ENCODE measurements at regions not wholly inside any gene's neighbourhood (a gene's known extent, or its start where the extent isn't known, plus 50 kb on each side); places are given as distances from the start of the nearest gene placed in this dataset.

DNA sequence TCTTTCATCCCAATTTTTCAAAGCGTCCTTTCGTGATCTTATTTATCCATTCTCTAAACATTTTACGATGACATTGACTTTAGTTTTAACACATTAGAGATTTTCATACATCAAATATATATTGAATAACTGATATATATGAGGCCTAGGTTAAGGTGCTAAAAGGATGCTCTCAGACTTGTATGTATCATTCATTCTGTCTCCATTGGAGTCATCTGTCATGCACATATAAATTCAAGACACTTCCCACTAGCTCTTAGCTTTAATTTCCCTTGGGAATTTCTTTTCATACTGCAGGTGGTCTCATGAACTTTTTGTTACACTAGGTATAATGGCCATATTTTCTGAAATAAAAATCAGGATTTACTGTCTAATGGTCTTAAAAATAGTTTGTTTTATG lies 635.8 kb upstream of the C9orf72 start:
- intact Hi-C loops (cut with micrococcal nuclease): no loop called here
- H3K36me3 ChIP-seq (ENCODE audit: insufficient read depth, low read length): no peaks in the 10 kb centered on the region
- no peak for DNase-seq
- peaks cover 0 to 11% (median 2%) of the 10 kb centered on the region in 8 donors for H3K9me3 Mint-ChIP-seq
- CTCF ChIA-PET (ENCODE audit: partially characterized antibody): no interaction called here
- H3K27ac ChIP-seq (ENCODE audit: low read depth, low read length): no peak overlapping the region
- POLR2A ChIA-PET (ENCODE audit: partially characterized antibody): no interaction called here
- H3K4me1 ChIP-seq (ENCODE audit: insufficient read depth, low read length): no peaks in the 10 kb centered on the region
- H3K36me3 Mint-ChIP-seq: no peaks in the 10 kb centered on the region
- H3K27me3 Mint-ChIP-seq: no peaks in the 10 kb centered on the region
- no peaks in the 10 kb centered on the region for H3K4me1 Mint-ChIP-seq
- H3K4me3 Mint-ChIP-seq: no peak overlapping the region
- H3K9me3 ChIP-seq (ENCODE audit: control insufficient read depth in 1 of 2, low read length in 2 of 2): no peaks in the 10 kb centered on the region
- H3K4me3 ChIP-seq (ENCODE audit: low read length in 2 of 2): no peak overlapping the region
- no peaks in the 10 kb centered on the region for H3K27me3 ChIP-seq (ENCODE audit: insufficient read depth, low read length)
- no peak overlapping the region for H3K27ac Mint-ChIP-seq

- Histone ChIP-seq H3K4me3 (ENCODE audit: low read length in 2 of 2) (no peak overlapping the region), H3K4me1 (ENCODE audit: insufficient read depth, low read length) (no peaks in the 10 kb centered on the region), H3K9me3 (ENCODE audit: control insufficient read depth in 1 of 2, low read length in 2 of 2) (no peaks in the 10 kb centered on the region), H3K36me3 (ENCODE audit: insufficient read depth, low read length) (no peaks in the 10 kb centered on the region), H3K27me3 (ENCODE audit: insufficient read depth, low read length) (no peaks in the 10 kb centered on the region), H3K27ac (ENCODE audit: low read depth, low read length) (no peak overlapping the region)
- ChIA-PET CTCF (ENCODE audit: partially characterized antibody) (no interaction called here), POLR2A (ENCODE audit: partially characterized antibody) (no interaction called here)
- Mint-ChIP-seq H3K4me1 (no peaks in the 10 kb centered on the region), H3K27ac (no peak overlapping the region), H3K9me3 (peaks cover 0 to 7% (median 0%) of the 10 kb centered on the region in 8 donors), H3K36me3 (no peaks in the 10 kb centered on the region), H3K27me3 (no peaks in the 10 kb centered on the region), H3K4me3 (no peak overlapping the region)
- intact Hi-C loops (cut with micrococcal nuclease): no loop called here
- DNase-seq: no peak
Observed at GRCh38 chr9:28212979-28213378, 639.7 kb upstream of the C9orf72 start.

GRCh38 chr9:28215536-28216299 lies 642.4 kb upstream of the C9orf72 start:
- H3K27me3 Mint-ChIP-seq: no peaks in the 10 kb centered on the region
- H3K27me3 ChIP-seq (ENCODE audit: insufficient read depth, low read length): no peaks in the 10 kb centered on the region
- H3K27ac Mint-ChIP-seq: no peak overlapping the region
- no peaks in the 10 kb centered on the region for H3K36me3 ChIP-seq (ENCODE audit: insufficient read depth, low read length)
- H3K4me1 Mint-ChIP-seq: no peaks in the 10 kb centered on the region
- H3K4me3 Mint-ChIP-seq: no peak overlapping the region
- H3K9me3 Mint-ChIP-seq: peaks cover 0 to 4% (median 2%) of the 10 kb centered on the region in 8 donors
- POLR2A ChIA-PET (ENCODE audit: partially characterized antibody): no interaction called here
- no peak overlapping the region for H3K4me3 ChIP-seq (ENCODE audit: low read length in 2 of 2)
- CTCF ChIA-PET (ENCODE audit: partially characterized antibody): no interaction called here
- no peaks in the 10 kb centered on the region for H3K36me3 Mint-ChIP-seq
- H3K9me3 ChIP-seq (ENCODE audit: control insufficient read depth in 1 of 2, low read length in 2 of 2): no peaks in the 10 kb centered on the region
- H3K4me1 ChIP-seq (ENCODE audit: insufficient read depth, low read length): no peaks in the 10 kb centered on the region
- DNase-seq: no peak
- intact Hi-C loops (cut with micrococcal nuclease): no loop called here
- H3K27ac ChIP-seq (ENCODE audit: low read depth, low read length): no peak overlapping the region

GRCh38 chr9:28232686-28233085 lies 659.4 kb upstream of the C9orf72 start:
- Histone ChIP-seq H3K9me3 (ENCODE audit: control insufficient read depth in 1 of 2, low read length in 2 of 2) (no peaks in the 10 kb centered on the region), H3K4me1 (ENCODE audit: insufficient read depth, low read length) (no peaks in the 10 kb centered on the region), H3K27ac (ENCODE audit: low read depth, low read length) (no peak overlapping the region), H3K36me3 (ENCODE audit: insufficient read depth, low read length) (no peaks in the 10 kb centered on the region), H3K27me3 (ENCODE audit: insufficient read depth, low read length) (no peaks in the 10 kb centered on the region), H3K4me3 (ENCODE audit: low read length in 2 of 2) (no peak overlapping the region)
- ChIA-PET POLR2A (ENCODE audit: partially characterized antibody) (interaction anchor here (0.5 kb wide), 1 partner anchor 511 kb away, joined by 4 read pairs; no protein-coding TSS in a partner anchor), CTCF (ENCODE audit: partially characterized antibody) (no interaction called here)
- Mint-ChIP-seq H3K9me3 (peaks cover 2 to 13% (median 6%) of the 10 kb centered on the region in 8 donors), H3K4me3 (no peak overlapping the region), H3K27me3 (no peaks in the 10 kb centered on the region), H3K36me3 (no peaks in the 10 kb centered on the region), H3K27ac (no peak overlapping the region), H3K4me1 (no peaks in the 10 kb centered on the region)
- intact Hi-C loops (cut with micrococcal nuclease): no loop called here
- DNase-seq: no peak

DNA sequence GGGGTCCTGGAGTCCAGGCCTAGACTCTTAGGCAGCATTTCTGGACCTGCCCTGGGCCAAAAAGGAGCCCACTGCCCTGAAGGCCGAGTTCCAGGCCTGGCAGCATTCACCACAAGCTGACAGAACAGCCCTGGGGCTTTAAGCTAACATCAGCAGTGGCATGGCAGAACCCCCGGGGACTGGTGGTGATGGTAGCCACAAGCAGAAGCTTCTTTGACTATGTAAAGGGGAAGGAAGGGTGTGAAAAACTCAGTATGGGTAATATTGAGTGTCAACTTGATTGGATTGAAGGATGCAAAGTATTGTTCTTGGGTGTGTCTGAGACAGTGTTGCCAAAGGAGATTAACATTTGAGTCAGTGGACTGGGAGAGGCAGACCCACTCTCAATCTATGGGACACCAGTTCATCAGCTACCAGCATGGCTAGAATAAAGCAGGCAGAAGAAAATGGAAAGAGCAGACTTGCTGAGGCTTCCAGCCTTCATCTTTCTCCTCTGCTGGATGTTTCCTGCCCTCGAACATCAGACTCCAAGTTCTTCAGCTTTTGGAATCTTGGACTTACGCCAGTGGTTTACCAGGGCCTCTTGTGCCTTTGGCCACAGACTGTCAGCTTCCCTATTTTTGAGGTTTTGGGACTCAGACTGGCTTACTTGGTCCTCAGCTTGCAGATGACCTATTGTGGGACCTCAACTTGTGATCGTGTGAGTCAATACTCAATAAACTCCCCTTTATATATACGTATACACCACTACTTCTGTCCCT lies 661.0 kb upstream of the C9orf72 start:
- H3K9me3 Mint-ChIP-seq: peaks cover 4 to 15% (median 6%) of the 10 kb centered on the region in 8 donors

DNA sequence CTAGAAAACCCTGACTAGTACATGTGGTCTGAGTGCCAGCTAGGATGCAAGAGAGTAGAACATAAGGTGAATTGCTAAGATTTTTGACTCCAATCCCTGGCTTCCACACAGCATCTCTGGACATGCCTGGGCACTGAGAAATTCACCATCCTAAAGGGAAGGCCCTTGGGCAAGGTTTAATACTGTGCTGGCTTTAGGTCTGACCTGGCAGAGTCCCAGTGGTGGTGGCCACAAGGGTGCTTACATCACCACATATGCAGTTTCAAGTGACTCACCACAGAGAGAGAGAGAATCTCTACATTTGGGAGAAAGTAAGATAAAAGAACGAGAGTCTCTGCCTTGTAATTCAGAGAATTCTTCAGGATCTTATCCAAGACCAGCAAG lies 661.6 kb upstream of the C9orf72 start:
- H3K27ac Mint-ChIP-seq: no peak overlapping the region
- Histone ChIP-seq H3K4me1 (ENCODE audit: insufficient read depth, low read length) (no peaks in the 10 kb centered on the region), H3K36me3 (ENCODE audit: insufficient read depth, low read length) (no peaks in the 10 kb centered on the region), H3K27me3 (ENCODE audit: insufficient read depth, low read length) (no peaks in the 10 kb centered on the region), H3K4me3 (ENCODE audit: low read length in 2 of 2) (no peak overlapping the region), H3K9me3 (ENCODE audit: control insufficient read depth in 1 of 2, low read length in 2 of 2) (no peaks in the 10 kb centered on the region), H3K27ac (ENCODE audit: low read depth, low read length) (no peak overlapping the region)
- POLR2A ChIA-PET (ENCODE audit: partially characterized antibody): no interaction called here
- no peaks in the 10 kb centered on the region for H3K4me1 Mint-ChIP-seq
- H3K9me3 Mint-ChIP-seq: peaks cover 4 to 15% (median 6%) of the 10 kb centered on the region in 8 donors
- no peaks in the 10 kb centered on the region for H3K36me3 Mint-ChIP-seq
- intact Hi-C loops (cut with micrococcal nuclease): no loop called here
- CTCF ChIA-PET (ENCODE audit: partially characterized antibody): no interaction called here
- no peak for DNase-seq
- H3K27me3 Mint-ChIP-seq: no peaks in the 10 kb centered on the region
- H3K4me3 Mint-ChIP-seq: no peak overlapping the region

More for the DNA sequence above, 661.0 kb upstream of the C9orf72 start:
- Mint-ChIP-seq H3K27ac (no peak overlapping the region), H3K4me3 (no peak overlapping the region), H3K4me1 (no peaks in the 10 kb centered on the region), H3K27me3 (no peaks in the 10 kb centered on the region), H3K36me3 (no peaks in the 10 kb centered on the region)
- ChIA-PET CTCF (ENCODE audit: partially characterized antibody) (no interaction called here), POLR2A (ENCODE audit: partially characterized antibody) (no interaction called here)
- Histone ChIP-seq H3K36me3 (ENCODE audit: insufficient read depth, low read length) (no peaks in the 10 kb centered on the region), H3K4me3 (ENCODE audit: low read length in 2 of 2) (no peak overlapping the region), H3K27me3 (ENCODE audit: insufficient read depth, low read length) (no peaks in the 10 kb centered on the region), H3K9me3 (ENCODE audit: control insufficient read depth in 1 of 2, low read length in 2 of 2) (no peaks in the 10 kb centered on the region), H3K27ac (ENCODE audit: low read depth, low read length) (no peak overlapping the region), H3K4me1 (ENCODE audit: insufficient read depth, low read length) (no peaks in the 10 kb centered on the region)
- intact Hi-C loops (cut with micrococcal nuclease): no loop called here
- DNase-seq: no peak

- Histone ChIP-seq H3K27ac (ENCODE audit: low read depth, low read length) (no peak overlapping the region), H3K4me1 (ENCODE audit: insufficient read depth, low read length) (no peaks in the 10 kb centered on the region), H3K27me3 (ENCODE audit: insufficient read depth, low read length) (no peaks in the 10 kb centered on the region), H3K9me3 (ENCODE audit: control insufficient read depth in 1 of 2, low read length in 2 of 2) (peaks cover 0 to 4% of the 10 kb centered on the region in 2 donors), H3K4me3 (ENCODE audit: low read length in 2 of 2) (no peak overlapping the region), H3K36me3 (ENCODE audit: insufficient read depth, low read length) (no peaks in the 10 kb centered on the region)
- intact Hi-C loops (cut with micrococcal nuclease): no loop called here
- no peak overlapping the region for H3K4me3 Mint-ChIP-seq
- no peak overlapping the region for H3K27ac Mint-ChIP-seq
- POLR2A ChIA-PET (ENCODE audit: partially characterized antibody): no interaction called here
- H3K9me3 Mint-ChIP-seq: peaks cover 0 to 14% (median 2%) of the 10 kb centered on the region in 8 donors
- H3K36me3 Mint-ChIP-seq: no peaks in the 10 kb centered on the region
- CTCF ChIA-PET (ENCODE audit: partially characterized antibody): no interaction called here
- H3K27me3 Mint-ChIP-seq: no peaks in the 10 kb centered on the region
- no peak for DNase-seq
- H3K4me1 Mint-ChIP-seq: no peaks in the 10 kb centered on the region
Observed at GRCh38 chr9:28249424-28249823, 676.1 kb upstream of the C9orf72 start.

All from CD4-positive, alpha-beta memory T cell (primary cell).